Right forelimb (tissue), 1 donor: ENCODE measurements at regions not wholly inside any gene's neighbourhood (a gene's known extent, or its start where the extent isn't known, plus 50 kb on each side); places are given as distances from the start of the nearest gene placed in this dataset.

Experiments
- DNase-seq: peaks from one replicate; pipeline ENCODE4 v3.0.0-alpha.2; 2018

- DNase-seq, result no peak
These were observed 273.9 kb upstream of the RGS6 start for GRCh38 chr14:71658261-71658860.

GRCh38 chr14:71659159-71659558 is 273.1 kb upstream of the RGS6 start:
- no peak for DNase-seq

GRCh38 chr14:71661441-71661840 is 270.8 kb upstream of the RGS6 start:
- DNase-seq, result no peak

- DNase-seq, result no peak
These were observed 269.9 kb upstream of the RGS6 start for GRCh38 chr14:71662291-71662790.

- no peak for DNase-seq
These were observed 267.1 kb upstream of the RGS6 start for GRCh38 chr14:71665157-71665556.

- no peak for DNase-seq
These were observed 266.4 kb upstream of the RGS6 start for GRCh38 chr14:71665781-71666180.

- no peak for DNase-seq
These were observed 265.6 kb upstream of the RGS6 start for GRCh38 chr14:71666571-71667145.

- no peak for DNase-seq
These were observed 263.9 kb upstream of the RGS6 start for GRCh38 chr14:71668186-71668912.

GRCh38 chr14:71672596-71672995 is 259.6 kb upstream of the RGS6 start:
- DNase-seq, result no peak

- DNase-seq, result no peak
These were observed 256.9 kb upstream of the RGS6 start for GRCh38 chr14:71675126-71675899.

GRCh38 chr14:71675900-71676287 is 256.3 kb upstream of the RGS6 start:
- no peak for DNase-seq

GRCh38 chr14:71680736-71681387 is 251.4 kb upstream of the RGS6 start:
- no peak for DNase-seq

GRCh38 chr14:71682337-71682736 is 249.9 kb upstream of the RGS6 start:
- DNase-seq, result no peak

GRCh38 chr14:71684323-71684722 is 247.9 kb upstream of the RGS6 start:
- no peak for DNase-seq

GRCh38 chr14:71686677-71687076 is 245.6 kb upstream of the RGS6 start:
- no peak for DNase-seq

- DNase-seq, result no peak
These were observed 244.9 kb upstream of the RGS6 start for GRCh38 chr14:71687166-71687831.

- no peak for DNase-seq
These were observed 243.7 kb upstream of the RGS6 start for GRCh38 chr14:71688576-71688975.

- DNase-seq, result no peak
These were observed 241.8 kb upstream of the RGS6 start for GRCh38 chr14:71690478-71690877.

- no peak for DNase-seq
These were observed 239.7 kb upstream of the RGS6 start for GRCh38 chr14:71692496-71692895.

- DNase-seq, result no peak
These were observed 238.8 kb upstream of the RGS6 start for GRCh38 chr14:71693381-71693780.

GRCh38 chr14:71694591-71695530 is 237.4 kb upstream of the RGS6 start:
- no peak for DNase-seq
